Fibroblast of lung (primary cell): ENCODE measurements at regions not wholly inside any gene's neighbourhood (a gene's known extent, or its start where the extent isn't known, plus 50 kb on each side); places are given as distances from the start of the nearest gene placed in this dataset.

Experiments used
- DNase-seq, 2 donors: peaks; one replicate each; pipeline versions ENCODE4 v3.0.0 to v3.0.0-alpha.2; 2010; ENCODE audit warnings: low read depth in 2 of 2
- H2AFZ ChIP-seq: 2 replicates; pipeline ENCODE4 v1.5.1; 2012; ENCODE audit warnings: low read length, control low read depth, inconsistent platforms
- H3K27ac ChIP-seq: 2 replicates; pipeline ENCODE4 v1.5.1; 2011; ENCODE audit warnings: low read length, control low read depth; ENCODE audit not compliant: insufficient read depth
- H3K27me3 ChIP-seq: 2 replicates; pipeline ENCODE4 v1.5.1; 2011; ENCODE audit warnings: mild to moderate bottlenecking, low read length; ENCODE audit not compliant: control insufficient read depth, insufficient read depth
- H3K36me3 ChIP-seq: 2 replicates; pipeline ENCODE4 v1.5.1; 2011; ENCODE audit warnings: low read length; ENCODE audit not compliant: control insufficient read depth, insufficient read depth
- H3K4me1 ChIP-seq: 2 replicates; pipeline ENCODE4 v1.5.1; 2011; ENCODE audit warnings: low read length; ENCODE audit not compliant: control insufficient read depth, insufficient read depth; ENCODE audit errors: extremely low read depth
- H3K4me2 ChIP-seq: 2 replicates; pipeline ENCODE4 v1.5.1; 2011; ENCODE audit warnings: low read length, control low read depth; ENCODE audit not compliant: insufficient read depth; ENCODE audit errors: extremely low read depth
- H3K4me3 ChIP-seq, 4 experiments: fragments of 200-600 bp in 1 of 4; sonication (generic) in 1 of 4; replicated peaks in 1 of 4; 2 replicates each; pipeline ENCODE4 v1.5.1; 2011 to 2016; ENCODE audit warnings: low read length in 4 of 4, low read depth in 3 of 4, mild to moderate bottlenecking in 3 of 4, control low read depth in 2 of 4, inconsistent platforms in 1 of 4, mixed read lengths in 1 of 4; ENCODE audit not compliant: insufficient read depth in 1 of 4; ENCODE audit errors: control extremely low read depth in 1 of 4
- H3K79me2 ChIP-seq: 2 replicates; pipeline ENCODE4 v1.5.1; 2012; ENCODE audit warnings: mild to moderate bottlenecking, low read length, inconsistent platforms; ENCODE audit not compliant: control insufficient read depth, insufficient read depth
- H3K9ac ChIP-seq: 2 replicates; pipeline ENCODE4 v1.5.1; 2011; ENCODE audit warnings: mild to moderate bottlenecking, low read length, control low read depth; ENCODE audit not compliant: insufficient read depth
- H3K9me3 ChIP-seq: 2 replicates; pipeline ENCODE4 v1.5.1; 2012; ENCODE audit warnings: low read depth, low read length; ENCODE audit not compliant: control insufficient read depth, insufficient read depth
- H4K20me1 ChIP-seq: 2 replicates; pipeline ENCODE4 v1.5.1; 2011; ENCODE audit warnings: low read length; ENCODE audit not compliant: control insufficient read depth, insufficient read depth; ENCODE audit errors: extremely low read depth
- CTCF ChIP-seq, 2 donors: IDR thresholded peaks in 1 of 2; conservative IDR thresholded peaks in 1 of 2; 1 replicate in 1 of 2; 2 replicates in 1 of 2; pipeline ENCODE4 v1.5.1; 2011 to 2012; ENCODE audit warnings: low read length in 2 of 2, control low read depth in 1 of 2, inconsistent platforms in 1 of 2, low read depth in 1 of 2, mild to moderate bottlenecking in 1 of 2
- EZH2 ChIP-seq: IDR thresholded peaks from 2 replicates; pipeline ENCODE4 v1.5.1; 2012; ENCODE audit warnings: low read length, control low read depth, mild to moderate bottlenecking; ENCODE audit errors: missing control alignments

- no peak overlapping the region for H3K27ac ChIP-seq
- H3K27me3 ChIP-seq, result no peaks in the 10 kb centered on the region
- no peak overlapping the region for H3K4me2 ChIP-seq
- H3K4me3 ChIP-seq, result no peak overlapping the region
- H3K9ac ChIP-seq, result no peak overlapping the region
- no peaks in the 10 kb centered on the region for H4K20me1 ChIP-seq
- no peak for TF ChIP-seq EZH2
- no peak for TF ChIP-seq CTCF (conservative IDR thresholded peaks at IDR 0.05 in 1 of 2, IDR thresholded peaks at IDR 0.05 in 1 of 2; ENCODE audit: low read depth in 1 of 2, low read length in 2 of 2)
- no peaks in the 10 kb centered on the region for H3K4me1 ChIP-seq
- no peaks in the 10 kb centered on the region for H3K36me3 ChIP-seq
- no peak for DNase-seq
- H3K79me2 ChIP-seq, result no peaks in the 10 kb centered on the region
- no peaks in the 10 kb centered on the region for H3K9me3 ChIP-seq
- H2AFZ ChIP-seq, result no peak overlapping the region
These were observed 427.0 kb upstream of the CPEB2 start for GRCh38 chr4:14575289-14575688.

- no peaks in the 10 kb centered on the region for H4K20me1 ChIP-seq
- no peak overlapping the region for H2AFZ ChIP-seq
- H3K27me3 ChIP-seq, result no peaks in the 10 kb centered on the region
- no peak for DNase-seq
- no peaks in the 10 kb centered on the region for H3K9me3 ChIP-seq
- H3K79me2 ChIP-seq, result no peaks in the 10 kb centered on the region
- H3K27ac ChIP-seq, result no peak overlapping the region
- no peak overlapping the region for H3K4me3 ChIP-seq
- no peaks in the 10 kb centered on the region for H3K4me1 ChIP-seq
- no peak overlapping the region for H3K9ac ChIP-seq
- no peaks in the 10 kb centered on the region for H3K36me3 ChIP-seq
- TF ChIP-seq EZH2 (no peak), CTCF (conservative IDR thresholded peaks at IDR 0.05 in 1 of 2, IDR thresholded peaks at IDR 0.05 in 1 of 2; ENCODE audit: low read depth in 1 of 2, low read length in 2 of 2) (no peak)
- no peak overlapping the region for H3K4me2 ChIP-seq
These were observed 426.4 kb upstream of the CPEB2 start for GRCh38 chr4:14575919-14576318.

GRCh38 chr4:14580061-14580460, 422.2 kb upstream of the CPEB2 start:
- H3K27me3 ChIP-seq, result no peaks in the 10 kb centered on the region
- TF ChIP-seq CTCF (conservative IDR thresholded peaks at IDR 0.05 in 1 of 2, IDR thresholded peaks at IDR 0.05 in 1 of 2; ENCODE audit: low read depth in 1 of 2, low read length in 2 of 2) (no peak), EZH2 (no peak)

More at GRCh38 chr4:14580061-14580460, 422.2 kb upstream of the CPEB2 start:
- no peaks in the 10 kb centered on the region for H4K20me1 ChIP-seq
- no peak overlapping the region for H2AFZ ChIP-seq
- H3K4me3 ChIP-seq, result no peak overlapping the region
- no peaks in the 10 kb centered on the region for H3K4me1 ChIP-seq
- DNase-seq, result no peak
- H3K9me3 ChIP-seq, result no peaks in the 10 kb centered on the region
- no peaks in the 10 kb centered on the region for H3K79me2 ChIP-seq
- no peak overlapping the region for H3K27ac ChIP-seq
- no peak overlapping the region for H3K4me2 ChIP-seq
- no peak overlapping the region for H3K9ac ChIP-seq
- no peaks in the 10 kb centered on the region for H3K36me3 ChIP-seq
